HG03280 (cell line): ENCODE measurements at regions not wholly inside any gene's neighbourhood (a gene's known extent, or its start where the extent isn't known, plus 50 kb on each side); places are given as distances from the start of the nearest gene placed in this dataset.
A peak's percentile ranks its signal among the peaks of the same experiment; 100 is the strongest.
"Not testable (repeated sequence)": the region's sequence is repeated elsewhere in the genome, so short reads cannot be mapped to it uniquely, and the experiment has no call there.

Source experiments
- ATAC-seq: cut with Tn5 transposase; IDR thresholded peaks from one replicate; pipeline ENCODE4 v1.9.1; 2021; ENCODE audit warnings: mild to moderate bottlenecking, moderate library complexity; ENCODE audit not compliant: unreplicated experiment

GRCh38 chr2:207438414-207439126, 91.2 kb upstream of the CREB1 start:
- ATAC-seq = no peak

DNA sequence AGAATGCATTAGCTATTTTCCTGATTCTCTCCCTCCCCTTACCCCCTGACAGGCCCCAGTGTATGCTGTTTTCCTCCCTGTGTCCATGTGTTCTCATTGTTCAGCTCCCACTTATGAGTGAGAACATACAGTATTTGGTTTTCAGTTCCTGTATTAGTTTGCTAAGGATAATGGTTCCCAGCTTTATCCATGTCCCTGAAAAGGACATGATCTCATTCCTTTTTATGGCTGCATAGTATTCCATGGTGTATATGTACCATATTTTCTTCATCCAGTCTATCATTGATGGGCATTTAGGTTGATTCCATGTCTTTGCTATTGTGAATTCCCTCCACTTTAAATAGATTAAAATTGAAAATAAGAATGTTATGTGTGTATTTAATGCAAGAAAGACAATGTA, 89.9 kb upstream of the CREB1 start:
- ATAC-seq = not testable (repeated sequence)

DNA sequence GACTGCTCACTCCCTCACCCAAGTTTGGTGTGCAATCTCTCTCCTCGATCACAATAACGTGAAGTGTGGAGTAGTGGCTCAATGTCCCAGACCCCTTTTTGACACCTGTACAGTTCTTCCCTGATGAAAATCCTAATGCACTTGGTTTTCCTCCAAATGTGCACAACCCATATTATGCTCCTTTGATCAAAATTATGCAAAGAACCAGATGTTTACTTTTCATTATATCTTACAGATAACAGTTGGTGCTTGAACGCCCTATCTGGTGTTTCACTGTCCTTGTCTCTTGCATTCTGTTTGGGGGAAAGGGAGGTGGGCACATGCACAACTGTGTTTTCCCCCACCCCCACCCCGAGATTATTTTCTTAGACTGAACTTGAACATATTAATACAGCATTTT, 85.0 kb upstream of the CREB1 start:
- ATAC-seq = no peak

- no peak for ATAC-seq
These were observed 83.1 kb upstream of the CREB1 start for GRCh38 chr2:207446653-207447052.

GRCh38 chr2:207448006-207448405, 81.8 kb upstream of the CREB1 start:
- no peak for ATAC-seq

GRCh38 chr2:207449642-207450165, 80.1 kb upstream of the CREB1 start:
- no peak for ATAC-seq

DNA sequence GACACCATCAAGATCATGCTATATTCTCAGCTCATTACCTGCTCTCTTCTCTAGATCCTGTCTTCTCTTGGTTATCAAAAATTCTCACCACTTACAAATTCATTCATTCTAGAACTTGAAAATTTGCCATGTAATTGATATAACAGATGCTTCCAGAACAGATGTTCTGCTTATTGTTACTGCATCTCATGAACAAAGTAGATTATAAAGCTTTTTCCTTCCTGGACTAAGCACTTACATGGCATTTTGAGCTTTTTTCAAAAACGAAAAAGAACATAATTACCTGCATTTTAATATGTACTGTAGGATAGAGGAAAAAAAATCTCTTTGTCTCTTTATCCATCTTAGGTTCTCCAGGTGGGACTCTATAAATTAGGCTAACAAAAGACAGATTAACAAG, 79.6 kb upstream of the CREB1 start:
- no peak for ATAC-seq

- ATAC-seq = no peak
These were observed 71.2 kb upstream of the CREB1 start for GRCh38 chr2:207458582-207458981.

GRCh38 chr2:207459990-207460757, 69.6 kb upstream of the CREB1 start:
- ATAC-seq = peak; percentile 74

DNA sequence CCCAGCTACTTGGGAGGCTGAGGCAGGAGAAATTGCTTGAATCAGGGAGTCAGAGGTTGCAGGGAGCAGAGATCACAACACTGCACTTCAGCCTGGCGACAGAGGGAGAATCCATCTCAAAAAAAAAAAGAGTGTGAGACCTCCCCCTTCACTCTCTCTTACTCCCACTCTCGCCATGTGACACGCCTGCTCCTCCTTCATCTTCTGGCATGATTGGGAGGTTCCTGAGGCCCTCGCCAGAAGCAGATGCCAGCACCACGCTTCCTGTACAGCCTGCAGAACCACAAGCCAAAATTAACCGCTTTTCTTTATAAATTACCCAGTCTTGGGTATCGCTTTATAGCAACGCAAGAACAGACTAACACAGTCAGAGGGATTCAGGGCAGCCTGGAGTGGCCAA, 66.3 kb upstream of the CREB1 start:
- no peak for ATAC-seq

DNA sequence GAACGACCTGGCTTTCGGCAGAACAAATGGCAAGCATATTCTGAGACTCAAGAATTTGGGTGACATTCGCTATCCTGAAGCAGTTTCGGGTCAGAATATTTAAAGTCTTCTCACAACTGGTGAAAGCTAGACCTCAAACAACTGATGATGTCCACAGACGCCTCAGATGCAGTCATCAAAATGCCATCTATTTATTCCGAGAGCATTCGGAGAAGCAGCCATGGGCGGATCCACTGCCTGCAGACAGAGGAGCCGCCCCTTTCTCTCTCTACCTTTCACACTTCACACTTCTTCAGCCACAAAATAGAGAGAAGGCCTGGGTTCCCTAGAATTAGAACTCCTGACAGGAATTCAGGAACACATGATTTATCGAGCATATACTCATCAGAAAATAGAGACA, 65.8 kb upstream of the CREB1 start:
- no peak for ATAC-seq

- ATAC-seq = no peak
These were observed 63.9 kb upstream of the CREB1 start for GRCh38 chr2:207465894-207466293.

- ATAC-seq = peak; percentile 96
These were observed 61.9 kb upstream of the CREB1 start for GRCh38 chr2:207467716-207468347.

DNA sequence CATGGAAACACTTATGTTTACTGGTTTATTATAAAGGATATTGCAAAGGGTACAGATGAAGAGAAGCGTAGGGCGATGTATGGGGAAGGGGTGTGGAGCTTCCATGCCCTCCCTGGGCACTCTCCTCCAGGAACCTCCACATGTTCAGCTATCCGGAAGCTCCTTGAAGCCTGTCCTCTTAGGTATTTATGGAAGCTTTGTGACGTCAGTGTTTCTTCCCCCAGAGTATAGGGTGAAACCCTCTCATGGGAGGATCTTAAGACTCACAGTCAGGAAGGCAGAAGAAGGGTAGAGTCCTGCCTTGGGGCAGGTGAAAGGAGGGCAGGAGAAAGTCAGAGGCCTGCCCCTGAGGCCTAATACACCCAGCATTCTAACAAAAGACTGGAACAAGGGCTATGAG, 61.3 kb upstream of the CREB1 start:
- no peak for ATAC-seq

DNA sequence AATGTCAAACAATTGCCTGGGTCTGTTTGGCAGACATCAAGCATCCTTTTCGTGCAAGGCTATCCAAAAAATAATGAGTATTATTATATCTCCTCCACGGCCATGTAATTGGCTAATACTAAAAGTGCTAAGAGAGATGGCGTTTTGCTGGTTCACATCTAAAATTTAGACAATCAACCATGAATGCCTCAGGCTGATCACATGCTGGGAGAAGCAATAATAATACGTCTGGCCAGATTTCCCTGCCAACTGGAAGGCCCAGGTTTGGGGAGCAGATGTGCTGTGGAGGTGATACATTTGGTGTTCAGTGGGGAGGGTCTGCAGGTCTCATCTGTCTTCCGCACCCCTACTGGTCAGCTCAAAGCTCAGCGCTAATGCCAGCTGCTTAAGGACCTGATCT, 60.3 kb upstream of the CREB1 start:
- ATAC-seq = no peak

DNA sequence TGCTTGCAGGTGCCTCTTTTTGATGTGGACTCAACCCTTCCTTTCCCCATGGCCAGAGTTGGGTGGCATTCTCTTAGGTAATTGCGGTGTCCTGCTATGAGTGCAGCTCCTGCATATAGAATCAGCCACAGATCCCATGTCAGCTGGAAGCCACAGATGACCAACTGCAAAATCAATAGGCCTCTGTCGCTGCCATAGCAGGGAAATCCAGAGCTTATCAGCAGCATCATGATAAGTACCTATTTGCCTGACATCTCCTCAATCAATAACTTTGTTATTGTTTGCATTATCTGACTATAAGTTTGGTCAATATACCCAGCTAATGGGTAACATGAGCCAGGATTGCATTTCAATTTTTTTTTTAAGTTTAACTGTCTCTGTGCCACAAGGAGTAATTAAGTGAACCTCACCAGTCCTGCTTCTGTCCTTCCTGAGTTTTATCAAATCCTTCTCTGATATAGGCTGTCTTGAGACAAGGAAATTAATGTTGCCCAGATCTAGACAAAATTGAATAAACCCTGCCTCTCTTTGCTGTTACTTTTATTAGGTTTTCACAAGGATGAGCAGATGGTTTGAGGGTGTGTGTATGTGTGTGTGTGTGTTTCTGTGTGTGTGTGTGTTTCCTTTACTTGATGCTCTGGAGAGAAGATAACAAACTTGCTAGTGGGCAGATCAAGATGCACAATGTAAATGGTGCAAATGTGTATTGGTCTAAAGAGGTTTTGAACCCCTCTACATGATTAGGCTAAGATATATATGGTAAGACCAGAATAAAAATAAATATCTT, 59.6 kb upstream of the CREB1 start:
- no peak for ATAC-seq

- no peak for ATAC-seq
These were observed 58.5 kb upstream of the CREB1 start for GRCh38 chr2:207471261-207471660.

DNA sequence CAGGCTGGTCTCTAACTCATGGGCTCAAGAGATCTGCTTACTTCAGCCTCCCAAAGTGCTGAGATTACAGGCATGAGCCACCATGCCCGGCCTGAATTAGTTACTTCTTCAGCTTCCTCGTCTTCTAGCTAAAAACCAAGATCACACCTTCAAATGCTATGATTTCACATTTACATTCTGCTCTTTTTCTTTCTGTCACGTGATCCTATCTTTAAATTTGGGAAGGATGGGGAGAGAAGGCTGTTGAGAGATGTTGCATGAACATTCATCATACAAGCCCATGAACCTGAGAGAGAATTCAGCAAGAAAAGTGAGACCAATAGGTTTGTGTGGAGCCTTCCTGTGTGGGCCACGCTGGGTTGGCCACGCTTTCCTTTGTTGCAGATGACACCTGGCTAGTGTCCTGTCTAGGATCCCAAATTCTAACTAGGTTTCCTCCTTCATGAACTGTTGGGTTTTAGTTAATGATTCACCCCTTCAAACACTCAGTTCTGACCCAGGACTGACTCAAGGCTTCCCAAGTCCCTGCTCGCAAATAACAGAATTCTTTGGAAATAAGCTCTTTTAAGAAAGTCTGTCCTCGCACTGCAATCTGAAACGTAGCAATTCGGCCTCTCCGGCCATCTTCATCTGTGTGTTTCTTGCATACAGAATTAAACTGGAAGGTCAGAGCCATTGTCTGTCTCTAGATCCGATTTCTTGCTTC, 57.3 kb upstream of the CREB1 start:
- no peak for ATAC-seq

DNA sequence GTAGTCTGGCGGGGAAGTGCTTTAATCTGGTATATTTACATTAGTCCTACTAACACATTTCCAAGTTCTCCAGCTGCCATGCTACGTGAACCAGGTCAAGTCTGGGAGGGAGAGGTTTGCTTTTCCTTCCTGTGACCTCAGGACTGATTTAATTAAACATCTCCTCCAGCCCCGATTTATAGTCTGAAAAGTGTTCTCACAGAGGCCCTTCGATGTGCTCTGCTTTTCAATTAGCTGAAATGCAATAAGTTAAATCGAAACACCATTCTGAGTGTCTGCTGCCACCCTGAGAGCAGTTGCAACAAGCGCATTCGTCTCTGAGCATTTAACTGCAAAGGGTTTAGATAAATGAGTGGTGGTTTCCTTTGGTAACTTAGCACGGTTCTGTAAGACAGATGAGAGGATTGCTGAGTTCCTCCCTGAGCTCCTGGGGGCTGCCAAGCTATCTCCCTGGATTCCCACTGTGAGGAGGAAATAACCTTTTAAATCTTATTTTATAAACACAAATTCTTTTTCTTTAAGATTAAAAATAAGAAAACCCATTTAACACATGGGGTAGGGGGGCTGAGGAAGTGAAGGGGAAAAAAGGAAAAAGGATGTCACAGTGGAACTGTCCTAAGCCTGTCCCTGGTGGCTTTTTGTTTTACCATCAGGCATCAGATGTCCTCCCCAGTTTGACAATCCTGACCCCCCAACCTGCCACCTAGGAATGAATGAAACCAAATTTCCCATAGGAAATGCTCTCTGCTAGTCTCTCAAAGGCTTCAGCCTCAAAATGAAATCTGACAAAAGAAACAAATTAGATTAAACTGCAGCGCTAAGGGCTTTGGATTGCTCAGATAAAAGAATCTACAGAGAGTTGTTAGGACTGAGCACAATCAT, 56.5 kb upstream of the CREB1 start:
- peak; percentile 54 for ATAC-seq

DNA sequence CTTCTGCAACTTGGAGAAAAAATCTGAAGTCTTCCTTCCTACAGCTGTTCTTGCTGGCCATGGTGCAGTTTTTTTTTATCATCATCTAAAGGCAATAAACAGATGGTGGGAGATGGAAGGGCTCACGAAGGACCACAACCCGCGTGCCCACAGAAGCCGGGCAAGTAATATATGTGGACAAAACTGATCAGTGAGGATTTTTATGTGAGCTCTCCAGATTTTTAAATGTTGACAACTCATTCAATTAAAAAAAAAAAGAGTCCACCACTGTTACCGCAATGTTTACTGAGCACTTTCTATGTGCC, 55.9 kb upstream of the CREB1 start:
- ATAC-seq = no peak
